Upper lobe of left lung (tissue), 4 donors: ENCODE measurements at regions not wholly inside any gene's neighbourhood (a gene's known extent, or its start where the extent isn't known, plus 50 kb on each side); places are given as distances from the start of the nearest gene placed in this dataset.

Source experiments
- EP300 ChIP-seq, 4 donors: sonication (generic); formaldehyde crosslinking; IDR thresholded peaks; one replicate each; pipeline ENCODE4 v1.5.1; 2017; ENCODE audit warnings: antibody characterized with exemption in 4 of 4, control low read depth in 2 of 4
- POLR2A ChIP-seq, 4 donors: fragments of 450-650 bp; IDR thresholded peaks; one replicate each; pipeline ENCODE4 v1.5.1; 2016 to 2017; ENCODE audit warnings: antibody characterized with exemption in 4 of 4, mild to moderate bottlenecking in 2 of 4
- TF ChIP-seq, protein P1 (sequence below), 6 experiments: fragments of 450-650 bp in 4 of 6; fragments of 200-600 bp in 2 of 6; sonication (generic) in 2 of 6; IDR thresholded peaks; one replicate each; pipeline ENCODE4 v1.5.1; 2016 to 2019; ENCODE audit warnings: antibody characterized with exemption in 6 of 6

- TF ChIP-seq POLR2A (IDR thresholded peaks at IDR 0.05), result no peak
- TF ChIP-seq, protein P1, sequence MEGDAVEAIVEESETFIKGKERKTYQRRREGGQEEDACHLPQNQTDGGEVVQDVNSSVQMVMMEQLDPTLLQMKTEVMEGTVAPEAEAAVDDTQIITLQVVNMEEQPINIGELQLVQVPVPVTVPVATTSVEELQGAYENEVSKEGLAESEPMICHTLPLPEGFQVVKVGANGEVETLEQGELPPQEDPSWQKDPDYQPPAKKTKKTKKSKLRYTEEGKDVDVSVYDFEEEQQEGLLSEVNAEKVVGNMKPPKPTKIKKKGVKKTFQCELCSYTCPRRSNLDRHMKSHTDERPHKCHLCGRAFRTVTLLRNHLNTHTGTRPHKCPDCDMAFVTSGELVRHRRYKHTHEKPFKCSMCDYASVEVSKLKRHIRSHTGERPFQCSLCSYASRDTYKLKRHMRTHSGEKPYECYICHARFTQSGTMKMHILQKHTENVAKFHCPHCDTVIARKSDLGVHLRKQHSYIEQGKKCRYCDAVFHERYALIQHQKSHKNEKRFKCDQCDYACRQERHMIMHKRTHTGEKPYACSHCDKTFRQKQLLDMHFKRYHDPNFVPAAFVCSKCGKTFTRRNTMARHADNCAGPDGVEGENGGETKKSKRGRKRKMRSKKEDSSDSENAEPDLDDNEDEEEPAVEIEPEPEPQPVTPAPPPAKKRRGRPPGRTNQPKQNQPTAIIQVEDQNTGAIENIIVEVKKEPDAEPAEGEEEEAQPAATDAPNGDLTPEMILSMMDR (IDR thresholded peaks at IDR 0.05), result no peak
- TF ChIP-seq EP300 (IDR thresholded peaks at IDR 0.05), result no peak
Measured at GRCh38 chr17:70829876-70830275, 660.5 kb downstream of the KCNJ2 start.
